CD4-positive, CD25-positive, alpha-beta regulatory T cell (primary cell): ENCODE measurements at regions not wholly inside any gene's neighbourhood (a gene's known extent, or its start where the extent isn't known, plus 50 kb on each side); places are given as distances from the start of the nearest gene placed in this dataset.
"Not testable (repeated sequence)": the region's sequence is repeated elsewhere in the genome, so short reads cannot be mapped to it uniquely, and the experiment has no call there.

Experiments
- ATAC-seq, 2 donors: fragments of 150-1000 bp; cut with Tn5 transposase; one replicate each; pipeline ENCODE4 v1.10.0; 2021; ENCODE audit warnings: low read depth in 2 of 2, moderate number of reproducible peaks in 2 of 2, moderate library complexity in 1 of 2
- DNase-seq, 3 donors: peaks; one replicate each; pipeline versions ENCODE4 v3.0.0 to v3.0.0-alpha.2; 2012 to 2022; ENCODE audit warnings: mixed read lengths in 1 of 3
- H3K27ac ChIP-seq: one replicate; pipeline ENCODE4 v1.7.0; 2013; ENCODE audit warnings: mild to moderate bottlenecking, low read length; ENCODE audit not compliant: insufficient read depth, poor library complexity, severe bottlenecking
- H3K27me3 ChIP-seq: one replicate; pipeline ENCODE4 v1.7.0; 2013; ENCODE audit warnings: low read length; ENCODE audit not compliant: control insufficient read depth, insufficient read depth
- H3K36me3 ChIP-seq: one replicate; pipeline ENCODE4 v1.7.0; 2013; ENCODE audit warnings: mild to moderate bottlenecking, low read length, moderate library complexity; ENCODE audit not compliant: control insufficient read depth, insufficient read depth
- H3K4me1 ChIP-seq: 2 replicates; pipeline ENCODE4 v1.7.0; 2013; ENCODE audit warnings: mild to moderate bottlenecking, low read length; ENCODE audit not compliant: insufficient read depth, control insufficient read depth, poor library complexity, severe bottlenecking
- H3K4me3 ChIP-seq: one replicate; pipeline ENCODE4 v1.7.0; 2013; ENCODE audit warnings: low read depth, mild to moderate bottlenecking, low read length, moderate library complexity
- H3K9me3 ChIP-seq, 2 experiments: 1 replicate in 1 of 2; 2 replicates in 1 of 2; pipeline ENCODE4 v1.7.0; 2013; ENCODE audit warnings: low read length in 2 of 2, mild to moderate bottlenecking in 1 of 2, moderate library complexity in 1 of 2; ENCODE audit not compliant: control insufficient read depth in 2 of 2
- H3K27ac Mint-ChIP-seq, 3 donors: one replicate each; pipeline ENCODE4 v1.8.0; 2020 to 2022; ENCODE audit warnings: mild to moderate bottlenecking in 3 of 3, mixed read lengths in 3 of 3, moderate library complexity in 2 of 3
- H3K27me3 Mint-ChIP-seq: one replicate; pipeline ENCODE4 v1.8.0; 2022; ENCODE audit warnings: mild to moderate bottlenecking, mixed read lengths
- H3K36me3 Mint-ChIP-seq: one replicate; pipeline ENCODE4 v1.8.0; 2020; ENCODE audit warnings: mixed read lengths
- H3K4me1 Mint-ChIP-seq, 4 donors: one replicate each; pipeline ENCODE4 v1.8.0; 2020 to 2022; ENCODE audit warnings: mixed read lengths in 4 of 4, mild to moderate bottlenecking in 1 of 4
- H3K4me3 Mint-ChIP-seq, 4 donors: one replicate each; pipeline ENCODE4 v1.8.0; 2020 to 2022; ENCODE audit warnings: mild to moderate bottlenecking in 4 of 4, mixed read lengths in 4 of 4, moderate library complexity in 3 of 4
- H3K9me3 Mint-ChIP-seq, 7 donors: one replicate each; pipeline ENCODE4 v1.8.0; 2020 to 2022; ENCODE audit warnings: mixed read lengths in 7 of 7, mild to moderate bottlenecking in 3 of 7, moderate library complexity in 2 of 7

DNA sequence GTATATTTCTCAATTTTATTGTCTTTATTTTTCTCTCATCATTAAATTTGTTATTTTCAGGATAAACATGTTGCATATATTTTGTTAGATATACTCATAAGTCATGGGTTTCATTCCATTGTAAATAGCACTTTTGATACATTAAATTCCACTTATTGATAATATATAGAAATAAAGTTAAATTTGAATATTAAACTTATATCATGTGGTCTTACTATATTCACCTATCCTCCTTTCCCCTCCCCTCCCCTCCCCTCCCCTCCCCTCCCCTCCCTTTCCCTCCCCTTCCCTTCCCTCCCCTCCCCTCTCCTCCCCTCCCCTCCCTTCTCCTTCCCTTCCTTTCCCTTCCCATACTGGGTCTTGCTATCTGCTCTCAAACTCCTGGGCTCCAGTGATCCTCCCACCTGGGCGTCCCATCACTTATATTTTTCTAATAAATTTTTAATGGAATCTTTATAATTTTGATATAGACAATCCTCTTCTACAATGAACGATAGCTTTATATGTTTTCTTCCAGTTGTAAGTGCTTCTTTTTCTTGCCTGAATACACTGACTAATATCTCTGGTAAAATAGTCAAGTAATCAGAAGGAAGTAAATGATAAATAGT is 692.4 kb downstream of the C6orf118 start:
- H3K4me1 Mint-ChIP-seq = no peaks in the 10 kb centered on the region
- ATAC-seq (no peak), DNase-seq (no peak)
- no peaks in the 10 kb centered on the region for H3K36me3 Mint-ChIP-seq
- Histone ChIP-seq H3K36me3 (no peaks in the 10 kb centered on the region), H3K27ac (no peak overlapping the region), H3K9me3 (no peaks in the 10 kb centered on the region), H3K27me3 (no peaks in the 10 kb centered on the region), H3K4me3 (no peak overlapping the region), H3K4me1 (no peaks in the 10 kb centered on the region)
- H3K9me3 Mint-ChIP-seq = peaks cover 1 to 10% (median 4%) of the 10 kb centered on the region in 7 donors
- H3K27me3 Mint-ChIP-seq = no peaks in the 10 kb centered on the region
- no peak overlapping the region for H3K27ac Mint-ChIP-seq
- no peak overlapping the region for H3K4me3 Mint-ChIP-seq

GRCh38 chr6:164612751-164613150 is 696.7 kb downstream of the C6orf118 start:
- no peaks in the 10 kb centered on the region for H3K36me3 ChIP-seq
- ATAC-seq = no peak
- Mint-ChIP-seq H3K36me3 (no peaks in the 10 kb centered on the region), H3K27ac (no peak overlapping the region), H3K27me3 (no peaks in the 10 kb centered on the region), H3K9me3 (peaks cover 2 to 8% (median 4%) of the 10 kb centered on the region in 7 donors), H3K4me3 (no peak overlapping the region), H3K4me1 (no peaks in the 10 kb centered on the region)
- H3K27ac ChIP-seq = no peak overlapping the region
- no peaks in the 10 kb centered on the region for H3K27me3 ChIP-seq
- H3K4me3 ChIP-seq = no peak overlapping the region
- DNase-seq = no peak
- no peaks in the 10 kb centered on the region for H3K4me1 ChIP-seq
- no peaks in the 10 kb centered on the region for H3K9me3 ChIP-seq

- ATAC-seq, H3K9me3 Mint-ChIP-seq, H3K27ac ChIP-seq, H3K27ac Mint-ChIP-seq, DNase-seq, H3K4me3 Mint-ChIP-seq, H3K36me3 Mint-ChIP-seq, H3K4me1 Mint-ChIP-seq, H3K27me3 ChIP-seq, H3K36me3 ChIP-seq, H3K4me1 ChIP-seq, H3K4me3 ChIP-seq, H3K27me3 Mint-ChIP-seq, H3K9me3 ChIP-seq: not testable (repeated sequence)
Observed at GRCh38 chr6:164610859-164611258, 698.5 kb downstream of the C6orf118 start.

DNA sequence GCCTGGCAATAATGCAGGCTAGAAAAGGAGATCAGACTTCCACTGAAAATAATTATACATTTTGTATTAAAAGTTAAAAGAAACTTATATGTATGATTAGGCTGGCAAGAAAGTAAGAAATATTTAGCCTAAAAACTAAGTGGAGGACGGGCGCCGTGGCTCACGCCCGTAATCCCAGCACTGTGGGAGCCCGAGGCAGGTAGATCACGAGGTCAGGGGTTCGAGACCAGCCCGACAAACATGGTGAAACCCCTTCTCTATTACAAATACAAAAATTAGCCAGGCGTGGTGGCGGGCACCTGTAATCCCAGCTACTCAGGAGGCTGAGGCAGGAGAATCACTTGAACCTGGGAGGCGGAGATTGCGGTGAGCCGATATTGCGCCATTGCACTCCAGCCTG is 707.0 kb downstream of the C6orf118 start:
- peaks cover 2 to 19% (median 6%) of the 10 kb centered on the region in 7 donors for H3K9me3 Mint-ChIP-seq
- not testable (repeated sequence) for H3K4me1 Mint-ChIP-seq, H3K27ac Mint-ChIP-seq, ATAC-seq, H3K36me3 ChIP-seq, H3K4me1 ChIP-seq, H3K4me3 Mint-ChIP-seq, H3K27me3 Mint-ChIP-seq, H3K4me3 ChIP-seq, H3K27me3 ChIP-seq, H3K27ac ChIP-seq, DNase-seq, H3K9me3 ChIP-seq, H3K36me3 Mint-ChIP-seq

- Mint-ChIP-seq H3K4me1 (no peaks in the 10 kb centered on the region), H3K36me3 (no peaks in the 10 kb centered on the region), H3K27ac (no peak overlapping the region), H3K4me3 (no peak overlapping the region), H3K27me3 (no peaks in the 10 kb centered on the region), H3K9me3 (peaks cover 4 to 19% (median 10%) of the 10 kb centered on the region in 7 donors)
- no peak for ATAC-seq
- DNase-seq = no peak
- no peaks in the 10 kb centered on the region for H3K36me3 ChIP-seq
- no peak overlapping the region for H3K27ac ChIP-seq
- no peaks in the 10 kb centered on the region for H3K4me1 ChIP-seq
- peaks cover 0 to 14% of the 10 kb centered on the region in 2 experiments for H3K9me3 ChIP-seq
- no peaks in the 10 kb centered on the region for H3K27me3 ChIP-seq
- no peak overlapping the region for H3K4me3 ChIP-seq
Observed at GRCh38 chr6:164581563-164581962, 727.8 kb downstream of the C6orf118 start.

DNA sequence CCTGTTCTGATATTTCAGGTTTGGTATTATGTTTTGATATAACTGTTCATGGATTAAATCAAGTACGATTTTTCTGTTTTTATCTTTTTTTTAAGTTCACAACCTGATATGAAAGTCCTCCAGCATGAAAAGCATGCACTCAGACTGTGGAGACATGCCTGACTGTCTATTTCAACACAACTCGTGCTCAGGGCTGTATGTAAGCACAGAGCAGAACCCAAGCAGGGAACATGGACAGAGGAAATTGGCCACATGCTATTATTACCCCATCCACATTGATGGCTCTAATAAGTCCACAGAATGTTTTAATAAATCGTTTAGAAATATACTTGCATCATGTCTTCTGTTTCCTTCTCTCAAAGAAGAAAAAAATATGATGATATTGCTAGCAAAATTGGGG is 730.4 kb downstream of the C6orf118 start:
- H3K27ac Mint-ChIP-seq = no peak overlapping the region
- H3K4me3 Mint-ChIP-seq = no peak overlapping the region
- H3K27me3 Mint-ChIP-seq = no peaks in the 10 kb centered on the region

GRCh38 chr6:164578616-164579015 is 730.8 kb downstream of the C6orf118 start:
- H3K4me1 ChIP-seq = no peaks in the 10 kb centered on the region
- Mint-ChIP-seq H3K9me3 (peaks cover 4 to 23% (median 13%) of the 10 kb centered on the region in 7 donors), H3K36me3 (no peaks in the 10 kb centered on the region), H3K4me1 (no peaks in the 10 kb centered on the region), H3K27me3 (no peaks in the 10 kb centered on the region), H3K4me3 (no peak overlapping the region), H3K27ac (no peak overlapping the region)
- no peak overlapping the region for H3K27ac ChIP-seq
- DNase-seq (no peak), ATAC-seq (no peak)
- H3K27me3 ChIP-seq = no peaks in the 10 kb centered on the region
- no peaks in the 10 kb centered on the region for H3K36me3 ChIP-seq
- no peak overlapping the region for H3K4me3 ChIP-seq
- H3K9me3 ChIP-seq = peaks cover 0 to 11% of the 10 kb centered on the region in 2 experiments

More for the DNA sequence above, 730.4 kb downstream of the C6orf118 start:
- Histone ChIP-seq H3K27me3 (no peaks in the 10 kb centered on the region), H3K36me3 (no peaks in the 10 kb centered on the region), H3K27ac (no peak overlapping the region), H3K9me3 (peaks cover 0 to 12% of the 10 kb centered on the region in 2 experiments), H3K4me3 (no peak overlapping the region), H3K4me1 (no peaks in the 10 kb centered on the region)
- H3K36me3 Mint-ChIP-seq = no peaks in the 10 kb centered on the region
- peaks cover 4 to 21% (median 13%) of the 10 kb centered on the region in 7 donors for H3K9me3 Mint-ChIP-seq
- no peak for ATAC-seq
- no peaks in the 10 kb centered on the region for H3K4me1 Mint-ChIP-seq
- DNase-seq = no peak

DNA sequence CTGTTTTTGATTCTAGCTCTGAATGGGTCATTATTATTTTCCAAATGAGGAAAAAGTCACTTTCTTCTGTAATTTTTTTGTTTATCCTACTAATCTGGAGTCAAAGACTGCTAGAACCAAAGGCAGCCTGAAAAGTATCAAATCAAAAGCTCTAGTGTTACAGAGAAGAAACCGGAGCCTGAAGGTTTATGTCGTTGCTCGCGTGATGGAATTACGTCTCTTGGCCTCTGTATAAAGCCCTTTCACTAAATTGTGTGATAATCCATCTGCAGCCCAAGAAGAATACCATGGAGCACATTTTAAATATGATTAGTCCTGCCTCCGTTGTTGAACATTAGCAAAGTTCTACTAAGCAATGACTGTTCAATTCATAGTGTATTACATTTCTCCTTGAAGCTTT is 738.6 kb downstream of the C6orf118 start:
- Mint-ChIP-seq H3K27ac (no peak overlapping the region), H3K4me3 (no peak overlapping the region), H3K9me3 (peaks cover 2 to 23% (median 5%) of the 10 kb centered on the region in 7 donors), H3K36me3 (no peaks in the 10 kb centered on the region), H3K27me3 (no peaks in the 10 kb centered on the region), H3K4me1 (peaks cover 0 to 3% (median 0%) of the 10 kb centered on the region in 4 donors)
- Histone ChIP-seq H3K27me3 (no peaks in the 10 kb centered on the region), H3K36me3 (no peaks in the 10 kb centered on the region), H3K9me3 (no peaks in the 10 kb centered on the region), H3K4me1 (no peaks in the 10 kb centered on the region), H3K4me3 (no peak overlapping the region), H3K27ac (no peak overlapping the region)
- ATAC-seq (no peak), DNase-seq (no peak)
